ENCODE measurements at regions not wholly inside any gene's neighbourhood (a gene's known extent, or its start where the extent isn't known, plus 50 kb on each side); places are given as distances from the start of the nearest gene placed in this dataset.

- TF ChIP-seq CTCF (IDR thresholded peaks at IDR 0.05; ENCODE audit: borderline replicate concordance, insufficient read depth, low read depth, low read length) = no peak
- H3K4me3 ChIP-seq (ENCODE audit: low read depth, low read length) = no peak overlapping the region
Measured at GRCh38 chr17:72555052-72555451, 434.2 kb downstream of the SOX9 start.

GRCh38 chr17:72556944-72557826 is 436.4 kb downstream of the SOX9 start:
- TF ChIP-seq CTCF (IDR thresholded peaks at IDR 0.05; ENCODE audit: borderline replicate concordance, insufficient read depth, low read depth, low read length) = peak; percentile 88
- H3K4me3 ChIP-seq (ENCODE audit: low read depth, low read length) = no peak overlapping the region

GRCh38 chr17:72558971-72559476 is 438.2 kb downstream of the SOX9 start:
- H3K4me3 ChIP-seq (ENCODE audit: low read depth, low read length) = no peak overlapping the region
- TF ChIP-seq CTCF (IDR thresholded peaks at IDR 0.05; ENCODE audit: borderline replicate concordance, insufficient read depth, low read depth, low read length) = no peak

- peak; percentile 76 for TF ChIP-seq CTCF (IDR thresholded peaks at IDR 0.05; ENCODE audit: borderline replicate concordance, insufficient read depth, low read depth, low read length)
Measured at GRCh38 chr17:72560303-72561247, 439.8 kb downstream of the SOX9 start.

GRCh38 chr17:72561266-72561665 is 440.4 kb downstream of the SOX9 start:
- TF ChIP-seq CTCF (IDR thresholded peaks at IDR 0.05; ENCODE audit: borderline replicate concordance, insufficient read depth, low read depth, low read length) = no peak
- H3K4me3 ChIP-seq (ENCODE audit: low read depth, low read length) = no peak overlapping the region

More at GRCh38 chr17:72560303-72561247, 439.8 kb downstream of the SOX9 start:
- H3K4me3 ChIP-seq (ENCODE audit: low read depth, low read length) = no peak overlapping the region

- TF ChIP-seq CTCF (IDR thresholded peaks at IDR 0.05; ENCODE audit: borderline replicate concordance, insufficient read depth, low read depth, low read length) = no peak
- H3K4me3 ChIP-seq (ENCODE audit: low read depth, low read length) = no peak overlapping the region
Measured at GRCh38 chr17:72561680-72562079, 440.9 kb downstream of the SOX9 start.
